Right lobe of liver (tissue), 4 donors: ENCODE measurements at regions not wholly inside any gene's neighbourhood (a gene's known extent, or its start where the extent isn't known, plus 50 kb on each side); places are given as distances from the start of the nearest gene placed in this dataset.

Experiments used
- CTCF ChIP-seq, 4 donors: fragments of 200-600 bp in 3 of 4; fragments of 450-650 bp in 1 of 4; IDR thresholded peaks; one replicate each; pipeline versions ENCODE4 v1.5.1 to v1.8.0; 2016 to 2022; ENCODE audit warnings: antibody characterized with exemption in 4 of 4, mild to moderate bottlenecking in 2 of 4
- POLR2A ChIP-seq: fragments of 450-650 bp; IDR thresholded peaks from one replicate; pipeline ENCODE4 v1.6.1; 2017; ENCODE audit warnings: antibody characterized with exemption, mild to moderate bottlenecking
- donor health status: DM: no; HTN: no; CAD: no.
- donor health status: DM: no; HTN: no; CAD: no.
- donor health status: DM: no; HTN: yes; CAD: no.

- TF ChIP-seq CTCF (IDR thresholded peaks at IDR 0.05) (no peak), POLR2A (no peak)
Measured at GRCh38 chr1:30405081-30405480, 318.3 kb downstream of the MATN1 start.
